ENCODE measurements at regions not wholly inside any gene's neighbourhood (a gene's known extent, or its start where the extent isn't known, plus 50 kb on each side); places are given as distances from the start of the nearest gene placed in this dataset.

DNA sequence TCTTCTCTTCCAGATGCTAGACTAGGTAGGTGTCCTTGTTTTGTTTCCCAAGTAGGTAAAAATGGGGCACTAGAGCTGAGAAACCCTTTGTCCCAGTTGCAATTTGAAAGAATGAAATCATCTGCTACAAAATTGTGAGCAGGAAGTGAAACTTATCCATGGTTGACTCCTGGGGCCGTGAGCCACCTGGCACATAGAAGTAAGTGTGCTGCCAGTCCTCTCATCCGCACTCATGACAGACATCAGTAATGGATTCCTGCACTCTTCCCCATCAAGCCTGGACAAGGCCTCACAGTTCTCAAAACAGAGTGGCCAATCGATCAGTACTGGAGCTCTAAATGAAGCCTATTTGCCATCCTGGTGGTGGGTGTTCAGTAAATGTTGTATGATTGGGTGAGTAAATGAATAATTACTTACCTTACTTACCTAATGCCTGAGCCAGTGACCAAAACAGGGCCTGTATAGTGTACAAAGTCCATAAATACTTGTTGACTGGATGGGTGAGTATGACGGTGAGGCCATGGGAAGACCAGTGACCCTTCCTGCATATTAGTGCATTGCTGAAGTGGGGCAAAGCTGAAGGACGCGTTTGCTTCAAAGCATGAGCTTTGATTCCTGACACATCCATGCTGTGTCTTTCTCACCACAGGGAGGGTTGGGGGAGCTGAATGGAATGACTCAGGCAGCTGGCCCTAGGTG lies 68.9 kb upstream of the HEPHL1 start:
- ChIA-PET POLR2A (no interaction called here), CTCF (no interaction called here)
- no peak overlapping the region for H3K4me3 ChIP-seq (ENCODE audit: low read length)
- TF ChIP-seq CTCF (IDR thresholded peaks at IDR 0.05), result no peak
- no peak overlapping the region for H3K27ac ChIP-seq (ENCODE audit: low read depth in 1 of 2, low read length in 2 of 2)
- Mint-ChIP-seq H3K9me3 (no peaks in the 10 kb centered on the region), H3K36me3 (ENCODE audit: low read depth) (no peaks in the 10 kb centered on the region), H3K27me3 (peaks cover 4% of the 10 kb centered on the region), H3K27ac (no peak overlapping the region), H3K4me3 (no peak overlapping the region), H3K4me1 (ENCODE audit: low read depth) (no peaks in the 10 kb centered on the region)
- intact Hi-C loops (cut with DNase I, micrococcal nuclease), result no loop called here
- DNase-seq, result no peak
- H3K27me3 ChIP-seq (ENCODE audit: control insufficient read depth in 1 of 2, insufficient read depth in 2 of 2, low read length in 2 of 2), result peaks cover 0 to 4% of the 10 kb centered on the region in 2 experiments
- no peaks in the 10 kb centered on the region for H3K9me3 ChIP-seq (ENCODE audit: control insufficient read depth in 1 of 2, insufficient read depth in 1 of 2, low read length in 2 of 2)
- H3K36me3 ChIP-seq (ENCODE audit: insufficient read depth, low read length), result no peaks in the 10 kb centered on the region
- no peaks in the 10 kb centered on the region for H3K4me1 ChIP-seq (ENCODE audit: insufficient read depth, low read length)
- ATAC-seq (ENCODE audit: poor library complexity), result no peak

DNA sequence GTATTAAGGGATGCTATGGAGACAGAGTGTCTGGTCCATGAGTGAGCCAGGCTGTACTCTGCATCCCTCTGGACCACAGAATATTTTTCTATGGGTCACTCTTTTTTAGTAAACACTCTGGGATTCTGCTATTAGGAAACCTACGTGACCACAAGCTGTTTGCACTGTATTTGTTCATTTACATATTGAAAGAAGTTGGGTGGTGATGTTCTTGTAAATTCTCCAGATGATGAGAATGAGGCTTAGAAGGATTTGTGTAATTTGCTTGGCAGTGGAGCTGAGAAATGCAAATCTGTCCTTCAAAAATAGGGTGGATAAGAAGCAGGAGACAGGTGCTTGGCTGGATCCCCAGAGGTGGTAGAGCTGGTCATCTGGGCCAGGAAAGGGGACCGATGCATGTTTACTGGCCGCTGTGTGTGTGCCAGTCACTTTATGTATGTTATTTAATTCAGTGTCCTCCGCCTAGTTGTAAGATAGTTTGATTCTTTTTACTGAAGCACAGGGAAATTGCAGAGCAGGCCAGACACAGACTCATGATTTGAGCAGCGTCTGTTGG lies 63.7 kb upstream of the HEPHL1 start:
- no peak overlapping the region for H3K27ac Mint-ChIP-seq
- ATAC-seq (ENCODE audit: poor library complexity), result no peak

GRCh38 chr11:93958991-93959390 lies 62.2 kb upstream of the HEPHL1 start:
- POLR2A ChIA-PET, result no interaction called here
- Histone ChIP-seq H3K27ac (ENCODE audit: low read depth in 1 of 2, low read length in 2 of 2) (no peak overlapping the region), H3K4me1 (ENCODE audit: insufficient read depth, low read length) (no peaks in the 10 kb centered on the region), H3K4me3 (ENCODE audit: low read length) (no peak overlapping the region), H3K36me3 (ENCODE audit: insufficient read depth, low read length) (no peaks in the 10 kb centered on the region), H3K9me3 (ENCODE audit: control insufficient read depth in 1 of 2, insufficient read depth in 1 of 2, low read length in 2 of 2) (no peaks in the 10 kb centered on the region), H3K27me3 (ENCODE audit: control insufficient read depth in 1 of 2, insufficient read depth in 2 of 2, low read length in 2 of 2) (no peaks in the 10 kb centered on the region)
- TF ChIP-seq CTCF (IDR thresholded peaks at IDR 0.05), result no peak
- Mint-ChIP-seq H3K4me3 (no peak overlapping the region), H3K4me1 (ENCODE audit: low read depth) (no peaks in the 10 kb centered on the region), H3K9me3 (no peaks in the 10 kb centered on the region), H3K27ac (no peak overlapping the region), H3K36me3 (ENCODE audit: low read depth) (no peaks in the 10 kb centered on the region), H3K27me3 (peaks cover 13% of the 10 kb centered on the region)
- CTCF ChIA-PET, result no interaction called here
- DNase-seq (no peak), ATAC-seq (ENCODE audit: poor library complexity) (no peak)
- intact Hi-C loops (cut with DNase I, micrococcal nuclease), result no loop called here

More for the DNA sequence above, 63.7 kb upstream of the HEPHL1 start:
- intact Hi-C loops (cut with DNase I, micrococcal nuclease), result no loop called here
- H3K9me3 ChIP-seq (ENCODE audit: control insufficient read depth in 1 of 2, insufficient read depth in 1 of 2, low read length in 2 of 2), result no peaks in the 10 kb centered on the region
- CTCF ChIA-PET, result no interaction called here
- no peak overlapping the region for H3K4me3 Mint-ChIP-seq
- no peak for DNase-seq
- H3K27ac ChIP-seq (ENCODE audit: low read depth in 1 of 2, low read length in 2 of 2), result no peak overlapping the region
- peaks cover 13% of the 10 kb centered on the region for H3K27me3 Mint-ChIP-seq
- no peaks in the 10 kb centered on the region for H3K36me3 ChIP-seq (ENCODE audit: insufficient read depth, low read length)
- H3K27me3 ChIP-seq (ENCODE audit: control insufficient read depth in 1 of 2, insufficient read depth in 2 of 2, low read length in 2 of 2), result no peaks in the 10 kb centered on the region
- H3K4me3 ChIP-seq (ENCODE audit: low read length), result no peak overlapping the region
- no peak for TF ChIP-seq CTCF (IDR thresholded peaks at IDR 0.05)
- no peaks in the 10 kb centered on the region for H3K4me1 ChIP-seq (ENCODE audit: insufficient read depth, low read length)
- H3K9me3 Mint-ChIP-seq, result no peaks in the 10 kb centered on the region
- POLR2A ChIA-PET, result no interaction called here
- no peaks in the 10 kb centered on the region for H3K36me3 Mint-ChIP-seq (ENCODE audit: low read depth)
- no peaks in the 10 kb centered on the region for H3K4me1 Mint-ChIP-seq (ENCODE audit: low read depth)
